GM12874 (cell line): ENCODE measurements at regions not wholly inside any gene's neighbourhood (a gene's known extent, or its start where the extent isn't known, plus 50 kb on each side); places are given as distances from the start of the nearest gene placed in this dataset.

ENCODE experiments used
- CTCF ChIP-seq: IDR thresholded peaks from 2 replicates; pipeline ENCODE4 v1.5.1; 2011; ENCODE audit warnings: low read depth, mild to moderate bottlenecking, control low read depth, low read length, moderate library complexity; ENCODE audit not compliant: insufficient read depth

DNA sequence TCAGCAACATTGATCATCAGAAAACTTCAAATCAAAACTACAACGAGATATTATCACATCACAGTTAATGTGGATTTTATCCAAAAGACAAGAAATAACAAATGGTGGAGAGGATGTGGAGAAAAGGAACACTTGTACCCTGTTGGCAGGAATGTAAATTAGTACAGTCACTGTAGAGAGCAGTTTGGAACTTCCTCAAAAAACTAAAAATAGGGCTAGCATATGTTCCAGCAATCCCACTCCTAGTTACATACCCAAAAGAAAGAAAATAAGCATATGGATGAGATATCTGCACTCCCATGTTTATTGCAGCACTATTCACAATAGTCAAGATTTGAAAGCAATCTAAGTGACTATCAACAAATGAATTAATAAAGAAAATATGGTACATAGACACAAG lies 887.7 kb upstream of the MAN1A1 start:
- no peak for TF ChIP-seq CTCF

DNA sequence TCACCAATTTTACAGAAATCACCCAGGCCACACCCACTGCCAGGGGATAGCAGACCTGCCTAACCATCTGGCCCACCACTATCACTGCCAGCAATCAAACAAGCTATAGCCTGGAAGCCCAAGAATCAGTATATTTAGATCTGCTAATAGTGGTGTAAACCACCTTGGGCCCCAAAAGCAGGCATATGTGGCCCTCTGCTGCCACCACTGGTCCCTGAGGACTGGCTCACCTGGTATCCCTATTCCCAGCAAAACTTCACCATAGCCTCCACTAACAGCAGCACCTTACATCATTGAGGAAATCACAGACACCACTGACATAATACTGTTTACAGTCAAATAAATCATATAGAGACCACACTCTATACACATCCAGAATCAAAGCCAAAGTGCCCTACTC lies 880.4 kb upstream of the MAN1A1 start:
- TF ChIP-seq CTCF, result no peak

DNA sequence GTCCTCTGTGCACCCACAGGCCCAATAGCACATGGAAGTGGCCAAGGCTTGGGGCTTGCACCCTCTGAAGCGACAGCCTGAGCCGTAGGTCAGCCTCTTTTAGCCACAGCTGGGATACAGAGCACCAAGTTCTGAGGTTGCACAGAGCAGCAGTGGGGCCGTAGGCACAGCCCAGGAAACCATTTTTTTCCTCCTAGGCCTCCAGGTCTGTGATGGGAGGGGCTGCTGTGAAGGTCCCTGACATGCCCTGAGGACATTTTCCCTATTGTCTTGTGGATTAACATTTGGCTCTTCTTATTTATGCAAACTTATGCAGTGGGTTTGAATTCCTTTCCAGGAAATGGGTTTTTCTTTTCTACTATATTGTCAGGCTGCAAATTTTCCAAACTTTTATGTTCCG lies 878.7 kb upstream of the MAN1A1 start:
- TF ChIP-seq CTCF, result no peak

DNA sequence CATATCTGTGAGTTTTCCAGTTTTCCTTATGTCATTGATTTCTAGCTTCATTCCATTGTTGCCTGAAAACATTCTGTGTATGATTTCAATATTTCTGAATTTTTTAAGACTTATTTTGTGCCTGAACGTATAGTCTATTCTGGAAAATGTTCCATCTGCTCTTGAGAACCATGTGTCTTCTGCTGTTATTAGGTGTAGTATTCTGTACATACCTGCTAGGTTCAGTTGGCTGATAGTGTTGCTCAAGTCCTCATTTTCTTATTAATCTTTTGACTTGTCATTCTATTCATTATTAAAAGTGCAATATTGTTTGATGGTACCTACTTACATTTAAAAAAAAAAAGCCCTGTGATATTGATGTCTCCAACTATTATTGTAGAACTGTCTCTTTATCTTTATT lies 869.8 kb upstream of the MAN1A1 start:
- TF ChIP-seq CTCF, result no peak

DNA sequence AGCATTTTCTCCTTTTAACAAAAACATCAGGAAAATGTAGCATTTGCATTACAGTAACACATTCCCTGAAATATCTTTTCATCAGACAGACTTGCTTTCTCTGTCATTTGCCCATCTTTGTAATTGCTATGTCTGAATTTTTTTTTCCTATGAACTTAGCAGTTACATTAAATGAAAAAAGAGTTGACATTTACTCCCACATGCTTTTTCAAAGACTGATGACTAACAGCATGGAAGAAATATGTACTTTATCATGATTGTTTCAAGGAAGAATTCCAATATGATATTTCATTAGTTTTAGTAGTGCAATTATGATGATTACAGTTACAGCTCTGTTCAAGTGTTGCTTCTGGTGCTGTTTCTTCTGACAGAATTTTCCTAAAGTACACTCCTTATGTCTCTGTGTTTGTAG lies 864.5 kb upstream of the MAN1A1 start:
- TF ChIP-seq CTCF, result no peak

GRCh38 chr6:120211955-120212792 lies 862.6 kb upstream of the MAN1A1 start:
- no peak for TF ChIP-seq CTCF

DNA sequence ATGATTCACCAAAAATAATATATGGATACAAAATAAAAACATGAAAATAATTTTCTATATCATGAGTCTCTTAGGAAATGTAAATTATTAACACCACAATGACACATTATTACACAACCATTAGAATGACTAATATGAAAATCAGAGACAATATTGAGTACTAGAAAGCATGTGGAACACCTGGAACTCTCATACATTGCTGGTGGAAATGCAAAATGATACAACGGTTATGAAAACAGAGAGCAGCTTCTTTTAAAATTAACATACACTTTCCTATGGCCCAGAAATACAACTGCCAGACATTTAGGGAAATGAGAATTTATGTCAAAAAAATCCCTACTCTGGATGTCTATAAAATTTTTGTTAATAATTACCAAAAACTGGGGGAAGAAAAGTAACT lies 853.3 kb upstream of the MAN1A1 start:
- no peak for TF ChIP-seq CTCF
